GM23338 (cell line): ENCODE measurements at regions not wholly inside any gene's neighbourhood (a gene's known extent, or its start where the extent isn't known, plus 50 kb on each side); places are given as distances from the start of the nearest gene placed in this dataset.

Source experiments
- ATAC-seq: fragments of 200-7000 bp; cut with Tn5 transposase; 3 replicates; pipeline ENCODE4 v1.9.1; 2020
- DNase-seq: peaks from one replicate; pipeline ENCODE4 v3.0.0-alpha.2; 2015; ENCODE audit warnings: low spot score
- H2AFZ ChIP-seq: fragments of 200-600 bp; sonication (generic); 2 replicates; pipeline ENCODE4 v1.8.0; 2016; ENCODE audit warnings: antibody characterized with exemption, mild to moderate bottlenecking, moderate library complexity
- H3F3A ChIP-seq: fragments of 200-600 bp; sonication (generic); replicated peaks from 2 replicates; pipeline ENCODE4 v1.8.0; 2017; ENCODE audit warnings: antibody characterized with exemption, mixed run types, low read depth
- H3K27ac ChIP-seq: fragments of 200-600 bp; sonication (generic); 2 replicates; pipeline ENCODE4 v1.6.1; 2016; ENCODE audit warnings: low read depth
- H3K27me3 ChIP-seq: fragments of 200-600 bp; sonication (generic); 2 replicates; pipeline ENCODE4 v1.8.0; 2016; ENCODE audit warnings: mild to moderate bottlenecking, mixed run types, moderate library complexity; ENCODE audit not compliant: insufficient read depth
- H3K36me3 ChIP-seq: fragments of 200-600 bp; sonication (generic); 2 replicates; pipeline ENCODE4 v1.8.0; 2016; ENCODE audit warnings: mild to moderate bottlenecking; ENCODE audit not compliant: insufficient read depth
- H3K4me1 ChIP-seq: fragments of 200-600 bp; sonication (generic); 2 replicates; pipeline ENCODE4 v1.8.0; 2016; ENCODE audit warnings: mild to moderate bottlenecking, moderate library complexity; ENCODE audit not compliant: insufficient read depth
- H3K4me2 ChIP-seq: fragments of 200-600 bp; sonication (generic); 2 replicates; pipeline ENCODE4 v1.7.1; 2017; ENCODE audit warnings: mixed run types
- H3K4me3 ChIP-seq: fragments of 200-600 bp; sonication (generic); 2 replicates; pipeline ENCODE4 v1.6.1; 2016; ENCODE audit warnings: mixed run types
- H3K79me2 ChIP-seq: fragments of 200-600 bp; sonication (generic); replicated peaks from 2 replicates; pipeline ENCODE4 v1.8.0; 2017; ENCODE audit warnings: mild to moderate bottlenecking; ENCODE audit not compliant: insufficient read depth
- H3K9me2 ChIP-seq: fragments of 200-600 bp; sonication (generic); 2 replicates; pipeline ENCODE4 v1.8.0; 2017; ENCODE audit not compliant: insufficient read depth
- H4K20me1 ChIP-seq: fragments of 200-600 bp; sonication (generic); replicated peaks from 2 replicates; pipeline ENCODE4 v1.8.0; 2017; ENCODE audit warnings: mild to moderate bottlenecking; ENCODE audit not compliant: insufficient read depth
- H3K27ac Mint-ChIP-seq: 2 replicates; pipeline ENCODE4 v1.8.0; 2020; ENCODE audit warnings: inconsistent platforms, mild to moderate bottlenecking, moderate library complexity, mixed read lengths
- H3K27me3 Mint-ChIP-seq: 3 replicates; pipeline ENCODE4 v1.8.0; 2022; ENCODE audit warnings: low read depth, mild to moderate bottlenecking, moderate library complexity, mixed read lengths, inconsistent platforms; ENCODE audit not compliant: insufficient read depth, poor library complexity
- H3K36me3 Mint-ChIP-seq: 3 replicates; pipeline ENCODE4 v1.8.0; 2021; ENCODE audit warnings: low read depth, mild to moderate bottlenecking, inconsistent platforms, moderate library complexity, mixed read lengths
- H3K4me1 Mint-ChIP-seq: 3 replicates; pipeline ENCODE4 v1.8.0; 2020; ENCODE audit warnings: mild to moderate bottlenecking, inconsistent platforms, mixed read lengths
- H3K4me3 Mint-ChIP-seq: 3 replicates; pipeline ENCODE4 v1.8.0; 2021; ENCODE audit warnings: moderate library complexity, mild to moderate bottlenecking, inconsistent platforms, mixed read lengths
- H3K9me3 Mint-ChIP-seq: 3 replicates; pipeline ENCODE4 v1.8.0; 2020; ENCODE audit warnings: moderate library complexity, mild to moderate bottlenecking, inconsistent platforms, mixed read lengths
- CREB1 ChIP-seq: fragments of 250-450 bp; sonication (Bioruptor Pico); IDR thresholded peaks from 2 replicates; pipeline ENCODE4 v1.5.0; 2020; ENCODE audit warnings: low read depth, mild to moderate bottlenecking, moderate library complexity
- CTCF ChIP-seq, 2 experiments: fragments of 200-600 bp in 1 of 2; sonication (generic) in 1 of 2; conservative IDR thresholded peaks; 2 replicates each; pipeline versions ENCODE4 v1.5.1 to v1.6.1; 2016 to 2017; ENCODE audit warnings: antibody characterized with exemption in 2 of 2, low read depth in 2 of 2, mild to moderate bottlenecking in 2 of 2, moderate library complexity in 1 of 2
- ETS1 ChIP-seq: IDR thresholded peaks from 2 replicates; pipeline ENCODE4 v1.6.1; 2016; ENCODE audit warnings: antibody characterized with exemption
- EZH2 ChIP-seq: fragments of 200-600 bp; sonication (generic); IDR thresholded peaks from one replicate; pipeline ENCODE4 v1.8.0; 2017; ENCODE audit warnings: antibody characterized with exemption, mild to moderate bottlenecking, low read depth; ENCODE audit not compliant: unreplicated experiment
- EZH2phosphoT487 ChIP-seq: fragments of 200-600 bp; sonication (generic); IDR thresholded peaks from one replicate; pipeline ENCODE4 v1.8.1; 2018; ENCODE audit warnings: antibody characterized with exemption; ENCODE audit not compliant: unreplicated experiment
- JUNB ChIP-seq: IDR thresholded peaks from one replicate; pipeline ENCODE4 v1.6.1; 2016; ENCODE audit warnings: antibody characterized with exemption; ENCODE audit not compliant: unreplicated experiment
- NANOG ChIP-seq: IDR thresholded peaks from 2 replicates; pipeline ENCODE4 v1.6.1; 2016; ENCODE audit warnings: antibody characterized with exemption, borderline replicate concordance
- REST ChIP-seq: IDR thresholded peaks from one replicate; pipeline ENCODE4 v1.6.1; 2018; ENCODE audit warnings: antibody characterized with exemption; ENCODE audit not compliant: unreplicated experiment
- STAT1 ChIP-seq: IDR thresholded peaks from one replicate; pipeline ENCODE4 v1.6.1; 2016; ENCODE audit warnings: antibody characterized with exemption; ENCODE audit not compliant: unreplicated experiment
- ZNF114 ChIP-seq: fragments of 250-450 bp; sonication (Bioruptor Pico); IDR thresholded peaks from 2 replicates; pipeline ENCODE4 v1.5.0; 2020; ENCODE audit warnings: mild to moderate bottlenecking, moderate library complexity
- ZNF331 ChIP-seq: fragments of 250-450 bp; sonication (Bioruptor Pico); IDR thresholded peaks from 2 replicates; pipeline ENCODE4 v1.5.0; 2020; ENCODE audit warnings: low read depth, mild to moderate bottlenecking, moderate library complexity

GRCh38 chr2:215760557-215760956 is 252.8 kb downstream of the MREG start (continued):
- TF ChIP-seq REST (no peak), NANOG (no peak), CREB1 (CRISPR knock-in tag) (no peak), ZNF114 (CRISPR knock-in tag) (no peak), EZH2phosphoT487 (no peak), STAT1 (no peak), ZNF331 (CRISPR knock-in tag) (no peak)

- Histone ChIP-seq H3K4me3 (no peak overlapping the region), H3K36me3 (no peaks in the 10 kb centered on the region), H3K79me2 (no peaks in the 10 kb centered on the region), H3K27ac (no peak overlapping the region), H3K27me3 (no peaks in the 10 kb centered on the region), H2AFZ (no peak overlapping the region), H3K9me2 (peaks cover 8% of the 10 kb centered on the region; the same call in 1 of the 2 replicates), H3K4me1 (no peaks in the 10 kb centered on the region), H3F3A (no peaks in the 10 kb centered on the region), H3K4me2 (no peak overlapping the region), H4K20me1 (no peaks in the 10 kb centered on the region)
- Mint-ChIP-seq H3K4me1 (0 out of 3 replicates have a peak, but pooled peaks cover 6% of the 10 kb centered on the region), H3K27ac (no peak overlapping the region), H3K9me3 (peaks cover 6% of the 10 kb centered on the region), H3K27me3 (peaks cover 1% of the 10 kb centered on the region), H3K36me3 (0 out of 3 replicates have a peak, but pooled peaks cover 4% of the 10 kb centered on the region), H3K4me3 (no peak overlapping the region)
- DNase-seq (no peak), ATAC-seq (no peak)
- TF ChIP-seq ZNF331 (CRISPR knock-in tag) (no peak), REST (no peak), ETS1 (no peak), EZH2 (no peak), EZH2phosphoT487 (no peak), JUNB (no peak), ZNF114 (CRISPR knock-in tag) (no peak), CREB1 (CRISPR knock-in tag) (no peak), CTCF (conservative IDR thresholded peaks at IDR 0.05; ENCODE audit: low read depth in 2 of 2) (no peak), NANOG (no peak), STAT1 (no peak)
Observed at GRCh38 chr2:215760091-215760490, 253.3 kb downstream of the MREG start.
